GM18498 (cell line): ENCODE measurements at regions not wholly inside any gene's neighbourhood (a gene's known extent, or its start where the extent isn't known, plus 50 kb on each side); places are given as distances from the start of the nearest gene placed in this dataset.
A peak's percentile ranks its signal among the peaks of the same experiment; 100 is the strongest.

Experiments
- ATAC-seq: cut with Tn5 transposase; IDR thresholded peaks from one replicate; pipeline ENCODE4 v1.9.1; 2021; ENCODE audit warnings: mild to moderate bottlenecking, moderate library complexity; ENCODE audit not compliant: unreplicated experiment

- ATAC-seq: no peak
Measured at GRCh38 chr3:107251819-107252218, 125.4 kb upstream of the CCDC54 start.

GRCh38 chr3:107256963-107257362, 120.3 kb upstream of the CCDC54 start:
- ATAC-seq: no peak

- ATAC-seq: no peak
Measured at GRCh38 chr3:107258300-107258699, 118.9 kb upstream of the CCDC54 start.

GRCh38 chr3:107260207-107260606, 117.0 kb upstream of the CCDC54 start:
- ATAC-seq: no peak

GRCh38 chr3:107263269-107264021, 113.8 kb upstream of the CCDC54 start:
- ATAC-seq: no peak

- no peak for ATAC-seq
Measured at GRCh38 chr3:107264888-107265287, 112.4 kb upstream of the CCDC54 start.

GRCh38 chr3:107265526-107265925, 111.7 kb upstream of the CCDC54 start:
- no peak for ATAC-seq

- ATAC-seq: no peak
Measured at GRCh38 chr3:107268469-107268868, 108.8 kb upstream of the CCDC54 start.

GRCh38 chr3:107269136-107269535, 108.1 kb upstream of the CCDC54 start:
- ATAC-seq: no peak

GRCh38 chr3:107271787-107272387, 105.4 kb upstream of the CCDC54 start:
- ATAC-seq: peak; percentile 82

- ATAC-seq: no peak
Measured at GRCh38 chr3:107272471-107272870, 104.8 kb upstream of the CCDC54 start.

- no peak for ATAC-seq
Measured at GRCh38 chr3:107272885-107273284, 104.4 kb upstream of the CCDC54 start.

- no peak for ATAC-seq
Measured at GRCh38 chr3:107273771-107274170, 103.5 kb upstream of the CCDC54 start.

- no peak for ATAC-seq
Measured at GRCh38 chr3:107275511-107275910, 101.7 kb upstream of the CCDC54 start.

GRCh38 chr3:107283948-107284347, 93.3 kb upstream of the CCDC54 start:
- no peak for ATAC-seq

- ATAC-seq: no peak
Measured at GRCh38 chr3:107284612-107285011, 92.6 kb upstream of the CCDC54 start.

GRCh38 chr3:107285197-107285596, 92.0 kb upstream of the CCDC54 start:
- ATAC-seq: no peak

- no peak for ATAC-seq
Measured at GRCh38 chr3:107289354-107289753, 87.9 kb upstream of the CCDC54 start.

GRCh38 chr3:107294117-107294516, 83.1 kb upstream of the CCDC54 start:
- ATAC-seq: no peak

- ATAC-seq: no peak
Measured at GRCh38 chr3:107297597-107297996, 79.6 kb upstream of the CCDC54 start.

GRCh38 chr3:107307205-107307604, 70.0 kb upstream of the CCDC54 start:
- no peak for ATAC-seq

- no peak for ATAC-seq
Measured at GRCh38 chr3:107308716-107309115, 68.5 kb upstream of the CCDC54 start.

GRCh38 chr3:107309312-107309711, 67.9 kb upstream of the CCDC54 start:
- no peak for ATAC-seq
